ENCODE measurements at regions not wholly inside any gene's neighbourhood (a gene's known extent, or its start where the extent isn't known, plus 50 kb on each side); places are given as distances from the start of the nearest gene placed in this dataset.
A peak's percentile ranks its signal among the peaks of the same experiment; 100 is the strongest.

DNA sequence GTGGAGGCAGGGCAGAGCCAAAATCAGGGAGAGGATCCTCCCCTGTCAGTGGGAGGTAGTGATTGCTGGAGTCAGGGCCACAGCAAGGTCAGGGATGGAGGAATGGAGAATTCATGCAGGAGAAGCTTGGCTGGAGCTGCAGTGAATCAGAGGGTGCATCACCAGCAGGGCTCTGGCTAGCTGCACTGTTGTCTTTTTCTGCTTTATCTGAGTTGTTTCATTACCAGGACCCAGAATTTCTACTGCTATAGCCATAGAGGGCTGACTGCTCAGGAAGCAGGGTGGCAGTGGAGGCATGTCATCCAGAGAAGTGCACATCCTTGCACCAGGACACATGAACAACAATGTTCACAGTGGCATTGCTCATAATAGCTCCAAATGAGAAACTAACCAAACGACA is 113.5 kb upstream of the GALNT15 start:
- Mint-ChIP-seq H3K9me3 (ENCODE audit: unreplicated experiment) (no peaks in the 10 kb centered on the region), H3K36me3 (ENCODE audit: unreplicated experiment) (no peaks in the 10 kb centered on the region), H3K27me3 (ENCODE audit: unreplicated experiment) (no peaks in the 10 kb centered on the region), H3K4me1 (ENCODE audit: unreplicated experiment) (peaks cover 70% of the 10 kb centered on the region), H3K27ac (ENCODE audit: unreplicated experiment) (peak overlapping the region; percentile 96), H3K4me3 (ENCODE audit: unreplicated experiment) (peak overlapping the region; percentile 24)
- TF ChIP-seq, protein P1, sequence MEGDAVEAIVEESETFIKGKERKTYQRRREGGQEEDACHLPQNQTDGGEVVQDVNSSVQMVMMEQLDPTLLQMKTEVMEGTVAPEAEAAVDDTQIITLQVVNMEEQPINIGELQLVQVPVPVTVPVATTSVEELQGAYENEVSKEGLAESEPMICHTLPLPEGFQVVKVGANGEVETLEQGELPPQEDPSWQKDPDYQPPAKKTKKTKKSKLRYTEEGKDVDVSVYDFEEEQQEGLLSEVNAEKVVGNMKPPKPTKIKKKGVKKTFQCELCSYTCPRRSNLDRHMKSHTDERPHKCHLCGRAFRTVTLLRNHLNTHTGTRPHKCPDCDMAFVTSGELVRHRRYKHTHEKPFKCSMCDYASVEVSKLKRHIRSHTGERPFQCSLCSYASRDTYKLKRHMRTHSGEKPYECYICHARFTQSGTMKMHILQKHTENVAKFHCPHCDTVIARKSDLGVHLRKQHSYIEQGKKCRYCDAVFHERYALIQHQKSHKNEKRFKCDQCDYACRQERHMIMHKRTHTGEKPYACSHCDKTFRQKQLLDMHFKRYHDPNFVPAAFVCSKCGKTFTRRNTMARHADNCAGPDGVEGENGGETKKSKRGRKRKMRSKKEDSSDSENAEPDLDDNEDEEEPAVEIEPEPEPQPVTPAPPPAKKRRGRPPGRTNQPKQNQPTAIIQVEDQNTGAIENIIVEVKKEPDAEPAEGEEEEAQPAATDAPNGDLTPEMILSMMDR (IDR thresholded peaks at IDR 0.05) = no peak
- no peak for DNase-seq (ENCODE audit: extremely low spot score, unreplicated experiment)

DNA sequence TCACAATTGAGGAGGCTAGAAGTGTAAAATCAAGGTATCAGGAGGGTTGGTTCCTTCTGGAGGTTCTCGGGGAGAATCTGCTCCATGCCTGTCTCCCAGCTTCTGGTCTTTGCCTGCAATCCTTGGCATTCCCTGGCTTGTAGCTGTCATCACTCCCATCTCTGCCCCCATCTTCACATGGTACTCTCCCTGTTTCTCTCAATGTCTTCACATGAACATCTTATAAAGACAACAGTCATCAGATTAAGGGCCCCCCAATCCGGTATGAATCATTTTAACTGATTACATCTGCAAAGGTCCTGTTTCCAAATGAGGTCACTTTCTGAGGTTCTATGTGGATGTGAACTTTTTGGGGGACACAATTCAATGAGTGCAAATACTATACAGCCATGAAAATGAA is 113.0 kb upstream of the GALNT15 start:
- Mint-ChIP-seq H3K9me3 (ENCODE audit: unreplicated experiment) (no peaks in the 10 kb centered on the region), H3K4me1 (ENCODE audit: unreplicated experiment) (peaks cover 70% of the 10 kb centered on the region), H3K27me3 (ENCODE audit: unreplicated experiment) (no peaks in the 10 kb centered on the region), H3K4me3 (ENCODE audit: unreplicated experiment) (no peak overlapping the region), H3K36me3 (ENCODE audit: unreplicated experiment) (no peaks in the 10 kb centered on the region), H3K27ac (ENCODE audit: unreplicated experiment) (peak overlapping the region; percentile 96)
- TF ChIP-seq, protein P1 (IDR thresholded peaks at IDR 0.05) = no peak
- DNase-seq (ENCODE audit: extremely low spot score, unreplicated experiment) = no peak

DNA sequence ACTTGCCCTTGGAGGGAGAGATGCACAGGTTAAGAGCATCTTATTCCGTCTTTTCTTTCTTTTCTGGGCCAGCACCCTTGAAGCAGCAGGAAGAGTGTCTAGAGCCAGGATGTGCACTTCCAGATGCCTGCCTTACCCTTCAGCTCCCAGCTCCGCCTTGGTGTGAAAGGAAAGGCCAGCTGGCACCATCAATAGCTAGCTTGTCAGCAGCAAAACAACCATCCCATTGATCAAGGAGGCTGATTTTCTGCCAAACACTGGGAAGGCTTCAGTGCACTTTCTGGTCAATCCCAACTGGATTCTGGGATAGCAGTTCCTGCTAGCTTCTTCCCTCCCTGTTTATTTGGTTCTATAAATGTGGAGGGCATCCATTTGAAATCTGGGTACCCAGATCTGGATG is 110.9 kb upstream of the GALNT15 start:
- H3K4me1 Mint-ChIP-seq (ENCODE audit: unreplicated experiment) = peaks cover 87% of the 10 kb centered on the region
- no peaks in the 10 kb centered on the region for H3K27me3 Mint-ChIP-seq (ENCODE audit: unreplicated experiment)

DNA sequence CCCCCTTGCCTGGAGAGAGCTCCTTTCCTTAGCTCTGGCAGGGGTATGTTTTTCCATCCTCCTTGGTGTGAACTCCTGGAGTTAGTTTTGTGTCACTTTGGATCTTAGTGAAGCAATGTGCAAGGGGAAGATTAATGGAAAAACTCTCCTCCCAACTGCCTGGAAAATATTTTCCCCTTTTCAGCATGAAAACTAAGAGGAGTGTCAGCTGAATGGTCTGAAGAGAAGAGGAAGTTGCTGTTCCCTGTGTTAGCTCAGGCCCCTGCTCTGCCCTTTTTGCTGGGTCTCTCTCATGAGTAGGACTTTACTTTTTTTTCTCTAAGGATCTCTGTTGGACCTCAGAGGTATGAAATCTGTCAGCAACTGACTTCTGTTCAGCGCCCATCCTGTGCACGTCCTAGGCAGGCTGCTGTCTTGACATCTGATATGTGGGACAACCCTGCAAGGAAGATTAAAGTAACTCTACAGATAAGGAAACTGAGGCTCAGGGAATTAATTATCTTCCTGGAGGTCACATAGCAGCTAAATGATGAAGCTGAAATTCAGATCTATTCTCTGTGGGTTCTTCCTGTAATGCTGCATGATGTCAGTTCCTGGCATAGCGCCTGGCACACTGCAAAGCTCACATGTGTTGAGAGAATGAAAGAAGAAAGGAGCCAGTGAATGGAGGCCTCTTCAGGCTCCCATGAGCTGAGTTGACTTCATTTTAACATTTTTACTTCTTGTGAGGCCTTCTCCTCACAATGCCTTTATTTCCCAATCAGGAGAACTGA is 109.7 kb upstream of the GALNT15 start:
- no peak for DNase-seq (ENCODE audit: extremely low spot score, unreplicated experiment)
- TF ChIP-seq, protein P1 (IDR thresholded peaks at IDR 0.05) = no peak
- Mint-ChIP-seq H3K27me3 (ENCODE audit: unreplicated experiment) (no peaks in the 10 kb centered on the region), H3K4me3 (ENCODE audit: unreplicated experiment) (no peak overlapping the region), H3K9me3 (ENCODE audit: unreplicated experiment) (no peaks in the 10 kb centered on the region), H3K4me1 (ENCODE audit: unreplicated experiment) (peaks cover 87% of the 10 kb centered on the region), H3K27ac (ENCODE audit: unreplicated experiment) (peak overlapping the region; percentile 74), H3K36me3 (ENCODE audit: unreplicated experiment) (no peaks in the 10 kb centered on the region)

More for the DNA sequence above, 110.9 kb upstream of the GALNT15 start:
- no peak for DNase-seq (ENCODE audit: extremely low spot score, unreplicated experiment)
- Mint-ChIP-seq H3K4me3 (ENCODE audit: unreplicated experiment) (no peak overlapping the region), H3K9me3 (ENCODE audit: unreplicated experiment) (no peaks in the 10 kb centered on the region), H3K36me3 (ENCODE audit: unreplicated experiment) (no peaks in the 10 kb centered on the region), H3K27ac (ENCODE audit: unreplicated experiment) (no peak overlapping the region)
- TF ChIP-seq, protein P1 (IDR thresholded peaks at IDR 0.05) = no peak

DNA sequence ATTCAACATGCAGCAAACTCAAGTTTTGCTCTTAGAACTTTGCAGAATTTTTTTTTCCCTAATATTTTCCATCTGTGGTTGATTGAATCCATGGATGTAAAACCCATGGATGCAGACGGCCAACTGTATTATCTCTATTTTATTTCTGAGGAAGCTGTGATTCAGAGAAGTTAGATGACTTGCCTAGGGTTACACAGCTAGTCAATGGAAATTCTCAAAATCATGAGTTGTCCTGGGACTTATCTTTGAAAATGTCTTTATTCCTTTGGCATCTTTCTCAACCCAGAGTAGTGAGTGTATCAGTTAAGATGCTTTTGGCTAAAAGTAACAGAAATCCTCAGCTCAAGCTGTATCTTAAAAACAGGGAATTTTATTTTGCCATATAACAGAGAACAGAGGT is 107.9 kb upstream of the GALNT15 start:
- H3K36me3 Mint-ChIP-seq (ENCODE audit: unreplicated experiment) = no peaks in the 10 kb centered on the region
- H3K27ac Mint-ChIP-seq (ENCODE audit: unreplicated experiment) = peak overlapping the region; percentile 68
- no peak for DNase-seq (ENCODE audit: extremely low spot score, unreplicated experiment)
- TF ChIP-seq, protein P1 (IDR thresholded peaks at IDR 0.05) = no peak
- H3K9me3 Mint-ChIP-seq (ENCODE audit: unreplicated experiment) = no peaks in the 10 kb centered on the region
- no peak overlapping the region for H3K4me3 Mint-ChIP-seq (ENCODE audit: unreplicated experiment)
- peaks cover 74% of the 10 kb centered on the region for H3K4me1 Mint-ChIP-seq (ENCODE audit: unreplicated experiment)
- no peaks in the 10 kb centered on the region for H3K27me3 Mint-ChIP-seq (ENCODE audit: unreplicated experiment)
